ENCODE measurements at regions not wholly inside any gene's neighbourhood (a gene's known extent, or its start where the extent isn't known, plus 50 kb on each side); places are given as distances from the start of the nearest gene placed in this dataset.

DNA sequence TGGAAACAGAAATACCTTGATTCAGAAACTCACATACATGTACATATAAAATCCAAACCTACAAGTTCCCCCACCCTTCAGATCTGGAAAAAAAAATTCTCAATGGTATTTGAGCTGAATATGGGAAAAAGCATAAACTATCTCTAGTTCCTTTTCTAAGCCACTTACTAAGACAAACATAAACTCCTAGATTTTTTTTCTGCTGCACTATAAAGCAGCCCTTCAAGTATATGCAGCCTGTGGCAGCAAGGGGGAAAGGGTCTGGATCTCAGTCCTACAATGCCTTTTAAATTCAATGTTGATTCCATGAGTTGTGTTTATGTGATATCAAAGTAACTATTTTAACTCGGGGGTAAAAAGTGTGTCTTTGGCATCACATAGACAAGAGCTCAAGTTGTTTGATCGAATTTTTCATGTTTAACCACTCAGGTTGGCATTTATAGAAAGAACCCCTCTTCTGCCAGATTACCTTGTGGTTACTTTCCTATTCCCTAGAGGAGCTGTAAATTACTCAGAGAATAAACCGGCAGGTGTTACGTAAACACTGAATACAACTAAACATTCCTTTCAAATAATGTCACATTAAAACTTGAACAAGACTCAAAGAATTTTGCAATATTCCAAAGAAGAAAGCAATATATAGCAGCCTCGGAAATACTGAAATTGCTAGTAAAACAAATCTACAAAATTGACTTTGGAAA lies 91.8 kb upstream of the FER start:
- Histone ChIP-seq H3K4me3 (no peak overlapping the region), H3K27ac (no peak overlapping the region), H3K4me1 (no peaks in the 10 kb centered on the region), H3K36me3 (no peaks in the 10 kb centered on the region), H3K9me3 (no peaks in the 10 kb centered on the region), H3K27me3 (no peaks in the 10 kb centered on the region)
- intact Hi-C loops (cut with DNase I): no loop called here
- DNase-seq (ENCODE audit: extremely low spot score in 2 of 2): no peak
- TF ChIP-seq POLR2A (IDR thresholded peaks at IDR 0.05) (no peak), POLR2AphosphoS5 (IDR thresholded peaks at IDR 0.05; ENCODE audit: insufficient read depth in 1 of 2, low read depth in 1 of 2) (no peak)
- TF ChIP-seq, protein P1, sequence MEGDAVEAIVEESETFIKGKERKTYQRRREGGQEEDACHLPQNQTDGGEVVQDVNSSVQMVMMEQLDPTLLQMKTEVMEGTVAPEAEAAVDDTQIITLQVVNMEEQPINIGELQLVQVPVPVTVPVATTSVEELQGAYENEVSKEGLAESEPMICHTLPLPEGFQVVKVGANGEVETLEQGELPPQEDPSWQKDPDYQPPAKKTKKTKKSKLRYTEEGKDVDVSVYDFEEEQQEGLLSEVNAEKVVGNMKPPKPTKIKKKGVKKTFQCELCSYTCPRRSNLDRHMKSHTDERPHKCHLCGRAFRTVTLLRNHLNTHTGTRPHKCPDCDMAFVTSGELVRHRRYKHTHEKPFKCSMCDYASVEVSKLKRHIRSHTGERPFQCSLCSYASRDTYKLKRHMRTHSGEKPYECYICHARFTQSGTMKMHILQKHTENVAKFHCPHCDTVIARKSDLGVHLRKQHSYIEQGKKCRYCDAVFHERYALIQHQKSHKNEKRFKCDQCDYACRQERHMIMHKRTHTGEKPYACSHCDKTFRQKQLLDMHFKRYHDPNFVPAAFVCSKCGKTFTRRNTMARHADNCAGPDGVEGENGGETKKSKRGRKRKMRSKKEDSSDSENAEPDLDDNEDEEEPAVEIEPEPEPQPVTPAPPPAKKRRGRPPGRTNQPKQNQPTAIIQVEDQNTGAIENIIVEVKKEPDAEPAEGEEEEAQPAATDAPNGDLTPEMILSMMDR (IDR thresholded peaks at IDR 0.05): no peak

DNA sequence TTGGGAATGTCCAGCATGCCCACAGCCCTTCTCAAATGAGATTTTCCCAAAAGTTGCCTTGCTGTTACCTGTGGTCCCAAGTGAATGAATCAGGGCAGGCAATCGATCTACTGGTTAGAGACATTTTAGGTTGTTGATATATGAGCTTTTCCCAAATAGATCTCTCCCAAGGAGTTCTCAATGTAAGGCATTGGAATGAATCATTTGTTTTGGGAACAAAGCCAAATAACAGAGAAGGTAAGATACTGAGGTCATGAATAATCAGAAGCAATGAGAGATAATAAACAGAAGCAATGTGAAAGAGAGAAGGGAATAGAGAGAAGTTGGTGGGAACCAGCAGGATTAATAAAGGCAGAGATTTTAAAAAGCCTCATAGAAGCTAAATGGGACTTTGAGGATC lies 93.6 kb upstream of the FER start:
- DNase-seq (ENCODE audit: extremely low spot score in 2 of 2): no peak
- intact Hi-C loops (cut with DNase I): no loop called here
- TF ChIP-seq POLR2AphosphoS5 (IDR thresholded peaks at IDR 0.05; ENCODE audit: insufficient read depth in 1 of 2, low read depth in 1 of 2) (no peak), POLR2A (IDR thresholded peaks at IDR 0.05) (no peak)
- TF ChIP-seq, protein P1 (IDR thresholded peaks at IDR 0.05): no peak
- no peaks in the 10 kb centered on the region for H3K4me1 ChIP-seq
- no peak overlapping the region for H3K27ac ChIP-seq
- H3K27me3 ChIP-seq: no peaks in the 10 kb centered on the region
- H3K36me3 ChIP-seq: no peaks in the 10 kb centered on the region
- H3K9me3 ChIP-seq: no peaks in the 10 kb centered on the region
- H3K4me3 ChIP-seq: no peak overlapping the region

DNA sequence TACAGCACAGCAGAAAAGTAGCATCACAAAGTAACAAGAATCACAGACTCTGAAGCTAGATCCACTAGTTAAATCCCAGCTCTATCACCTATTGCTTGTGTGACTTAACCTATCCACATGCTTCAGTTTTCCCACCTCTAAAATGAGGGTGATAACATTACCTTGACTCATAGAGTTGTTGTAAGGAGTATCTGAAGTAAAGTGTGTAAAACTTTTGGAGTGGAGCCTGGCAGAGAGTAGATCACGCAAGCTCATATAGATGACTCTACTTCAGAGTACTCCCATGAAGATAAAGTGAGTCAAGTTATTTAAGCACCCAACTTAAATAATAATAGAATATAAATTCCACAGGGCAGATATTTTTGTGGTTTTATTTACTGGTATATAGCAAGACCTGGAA lies 94.5 kb upstream of the FER start:
- H3K36me3 ChIP-seq: no peaks in the 10 kb centered on the region
- H3K4me3 ChIP-seq: no peak overlapping the region
- H3K4me1 ChIP-seq: no peaks in the 10 kb centered on the region
- H3K27ac ChIP-seq: no peak overlapping the region
- H3K27me3 ChIP-seq: no peaks in the 10 kb centered on the region
- intact Hi-C loops (cut with DNase I): no loop called here
- no peak for DNase-seq (ENCODE audit: extremely low spot score in 2 of 2)
- no peaks in the 10 kb centered on the region for H3K9me3 ChIP-seq
- TF ChIP-seq, protein P1 (IDR thresholded peaks at IDR 0.05): no peak
- TF ChIP-seq POLR2A (IDR thresholded peaks at IDR 0.05): no peak
- no peak for TF ChIP-seq POLR2AphosphoS5 (IDR thresholded peaks at IDR 0.05; ENCODE audit: insufficient read depth in 1 of 2, low read depth in 1 of 2)

DNA sequence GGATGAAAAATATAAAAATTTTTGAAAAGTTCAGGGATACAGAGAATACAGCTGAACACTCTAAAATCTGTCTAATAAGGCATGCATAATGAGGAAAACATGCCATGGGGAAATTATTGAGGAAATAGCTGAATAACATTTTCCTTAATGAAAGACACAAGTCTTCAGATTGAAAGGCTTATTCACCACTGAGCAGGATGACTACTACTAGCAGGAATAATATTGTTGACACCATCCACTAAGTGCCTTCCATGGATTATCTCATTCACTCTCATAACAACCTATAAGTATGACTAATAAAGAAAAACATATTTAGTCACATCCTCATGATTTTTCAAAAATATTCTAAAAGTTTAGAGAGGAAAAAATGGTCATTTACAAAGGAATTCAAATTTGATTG lies 96.7 kb upstream of the FER start:
- Histone ChIP-seq H3K4me3 (no peak overlapping the region), H3K27ac (no peak overlapping the region), H3K4me1 (no peaks in the 10 kb centered on the region), H3K36me3 (no peaks in the 10 kb centered on the region), H3K27me3 (no peaks in the 10 kb centered on the region), H3K9me3 (peaks cover 7% of the 10 kb centered on the region)
- TF ChIP-seq, protein P1 (IDR thresholded peaks at IDR 0.05): no peak
- TF ChIP-seq POLR2AphosphoS5 (IDR thresholded peaks at IDR 0.05; ENCODE audit: insufficient read depth in 1 of 2, low read depth in 1 of 2) (no peak), POLR2A (IDR thresholded peaks at IDR 0.05) (no peak)
- no peak for DNase-seq (ENCODE audit: extremely low spot score in 2 of 2)
- intact Hi-C loops (cut with DNase I): no loop called here

DNA sequence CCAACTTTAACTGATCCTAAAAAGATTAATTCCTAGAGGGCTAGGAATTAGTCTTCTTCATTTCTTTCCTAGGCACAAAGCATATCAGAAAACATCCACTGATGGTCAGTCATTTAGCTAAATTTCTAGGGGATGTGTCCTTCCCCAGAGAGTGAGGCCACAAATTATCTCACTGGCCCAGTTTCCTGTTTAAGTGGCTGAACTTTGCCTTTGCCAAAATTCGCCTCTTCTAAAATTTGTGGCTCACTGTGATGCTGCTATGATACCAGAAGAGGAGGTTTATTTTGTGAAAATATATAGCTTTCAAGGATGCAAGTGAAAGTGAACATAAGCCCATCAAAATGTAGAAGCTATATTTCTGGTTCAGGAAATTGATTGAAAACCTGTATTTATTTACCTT lies 98.1 kb upstream of the FER start:
- TF ChIP-seq, protein P1 (IDR thresholded peaks at IDR 0.05): no peak
- TF ChIP-seq POLR2A (IDR thresholded peaks at IDR 0.05) (no peak), POLR2AphosphoS5 (IDR thresholded peaks at IDR 0.05; ENCODE audit: insufficient read depth in 1 of 2, low read depth in 1 of 2) (no peak)
- H3K27ac ChIP-seq: no peak overlapping the region
- H3K36me3 ChIP-seq: no peaks in the 10 kb centered on the region

More for the DNA sequence above, 98.1 kb upstream of the FER start:
- no peaks in the 10 kb centered on the region for H3K4me1 ChIP-seq
- H3K9me3 ChIP-seq: peaks cover 7% of the 10 kb centered on the region
- no peak overlapping the region for H3K4me3 ChIP-seq
- H3K27me3 ChIP-seq: no peaks in the 10 kb centered on the region
- intact Hi-C loops (cut with DNase I): no loop called here
- DNase-seq (ENCODE audit: extremely low spot score in 2 of 2): no peak

Data from vagina (tissue), 2 donors.